Astrocyte of the hippocampus (primary cell): ENCODE measurements at regions not wholly inside any gene's neighbourhood (a gene's known extent, or its start where the extent isn't known, plus 50 kb on each side); places are given as distances from the start of the nearest gene placed in this dataset.
A peak's percentile ranks its signal among the peaks of the same experiment; 100 is the strongest.
"Not testable (repeated sequence)": the region's sequence is repeated elsewhere in the genome, so short reads cannot be mapped to it uniquely, and the experiment has no call there.

Experiments
- DNase-seq: peaks from one replicate; pipeline ENCODE4 v3.0.0; 2011; ENCODE audit warnings: low read depth, low spot score

GRCh38 chr5:26415987-26416779 is 622.2 kb downstream of the CDH9 start:
- DNase-seq = no peak

GRCh38 chr5:26390608-26391007 is 647.8 kb downstream of the CDH9 start:
- DNase-seq = no peak

DNA sequence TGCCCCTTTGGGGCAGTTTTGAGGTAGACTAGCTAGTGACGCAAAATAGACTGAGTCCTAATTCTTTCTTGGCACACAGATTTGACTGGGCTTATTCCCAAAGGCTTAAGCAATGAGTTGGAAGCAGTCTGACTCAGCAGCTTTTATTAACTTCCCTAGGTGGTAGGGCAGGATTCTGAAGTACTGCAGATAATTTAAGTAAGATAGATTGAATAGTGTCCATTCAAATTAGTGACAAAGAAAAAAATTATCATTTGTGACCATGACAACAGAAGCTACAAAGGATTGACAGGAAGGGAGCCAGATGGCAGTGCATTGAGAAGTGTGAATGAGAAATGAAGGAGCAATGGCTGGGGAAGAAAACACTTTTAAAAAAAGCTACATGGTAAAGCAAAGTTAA is 649.4 kb downstream of the CDH9 start:
- peak; percentile 65 for DNase-seq

GRCh38 chr5:26386532-26386931 is 651.9 kb downstream of the CDH9 start:
- no peak for DNase-seq

- DNase-seq = not testable (repeated sequence)
These were observed 673.8 kb downstream of the CDH9 start for GRCh38 chr5:26364624-26365023.

DNA sequence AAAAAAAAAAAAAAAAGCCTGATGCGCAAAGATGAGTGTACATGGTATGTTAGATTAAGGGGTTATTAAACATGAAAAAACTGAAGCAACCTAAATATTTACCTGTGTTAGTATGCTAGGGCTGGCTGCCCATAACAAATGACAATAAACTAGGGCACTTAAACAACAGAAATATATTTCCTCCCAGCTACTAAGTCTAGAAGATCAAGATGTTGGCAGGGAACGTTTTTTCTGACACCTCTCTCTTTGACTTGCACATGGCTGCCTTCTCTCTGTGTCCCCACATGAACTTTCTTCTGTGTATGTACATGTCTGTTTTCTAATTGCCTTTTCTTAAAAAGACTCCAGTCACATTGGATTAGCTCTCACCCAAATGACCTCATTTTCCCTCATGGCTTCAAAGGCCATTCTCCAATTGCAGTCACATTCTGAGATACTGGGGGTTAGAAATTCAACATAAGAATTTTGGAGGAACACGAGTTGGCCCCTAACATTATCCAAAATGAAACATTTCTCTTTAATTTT is 694.5 kb downstream of the CDH9 start:
- DNase-seq = no peak

DNA sequence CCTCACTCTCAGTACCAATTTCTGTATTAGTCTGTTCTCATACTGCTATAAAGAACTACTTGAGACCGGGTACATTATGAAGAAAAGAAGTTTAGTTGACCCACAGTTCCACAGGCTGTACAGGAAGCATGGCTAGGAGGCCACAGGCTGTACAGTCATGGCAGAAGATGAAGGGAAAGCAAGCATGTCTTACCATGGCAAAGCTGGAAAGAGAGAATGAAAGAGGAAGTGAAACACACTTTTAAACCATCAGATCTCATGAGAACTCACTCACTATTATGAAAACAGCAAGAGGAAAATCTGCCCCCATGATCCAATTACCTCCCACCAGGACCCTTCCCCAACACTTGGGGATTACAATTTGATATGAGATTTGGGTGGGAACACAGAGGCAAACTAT is 698.8 kb downstream of the CDH9 start:
- no peak for DNase-seq

- peak; percentile 14 for DNase-seq
These were observed 708.7 kb downstream of the CDH9 start for GRCh38 chr5:26329562-26330189.

GRCh38 chr5:26326153-26326759 is 712.1 kb downstream of the CDH9 start:
- no peak for DNase-seq

GRCh38 chr5:26325432-26325831 is 713.0 kb downstream of the CDH9 start:
- DNase-seq = not testable (repeated sequence)

- not testable (repeated sequence) for DNase-seq
These were observed 714.0 kb downstream of the CDH9 start for GRCh38 chr5:26324273-26324895.

- DNase-seq = no peak
These were observed 714.6 kb downstream of the CDH9 start for GRCh38 chr5:26323794-26324193.

DNA sequence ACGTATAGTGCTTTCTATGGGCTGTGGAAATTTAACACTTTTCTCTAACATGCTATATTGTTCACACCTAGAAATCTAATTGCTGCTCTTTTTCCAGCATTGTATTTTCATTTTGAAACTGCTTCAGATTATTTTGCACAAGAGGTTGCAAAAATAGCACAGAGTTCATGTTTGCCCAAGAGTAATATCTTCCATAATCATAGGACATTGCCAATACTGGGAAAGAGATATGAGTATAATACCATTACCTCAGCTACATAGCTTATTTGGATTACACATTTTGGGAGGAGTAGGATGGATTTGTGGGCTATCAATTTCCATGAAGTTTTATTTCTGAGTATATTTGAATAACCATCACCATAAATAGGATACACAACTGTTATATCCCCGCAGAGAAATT is 717.1 kb downstream of the CDH9 start:
- no peak for DNase-seq

DNA sequence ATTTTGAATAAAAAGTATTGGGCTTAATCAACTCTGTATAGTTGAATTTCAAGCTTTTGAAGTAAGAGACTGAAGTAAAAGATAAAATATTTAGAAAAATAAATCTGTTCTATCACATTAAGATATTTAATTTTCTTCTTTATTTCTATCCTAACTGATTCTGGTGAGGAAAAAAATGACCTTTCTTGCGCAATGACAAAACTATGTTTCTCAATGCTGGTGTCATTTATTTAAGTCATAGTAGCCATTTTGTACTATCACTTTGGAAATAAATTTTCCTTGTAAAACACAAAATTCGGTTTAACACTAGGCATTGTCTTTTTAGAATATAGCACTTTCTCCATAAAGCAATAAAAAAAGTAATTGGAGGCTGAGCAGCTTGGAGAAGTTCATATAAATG is 728.0 kb downstream of the CDH9 start:
- no peak for DNase-seq

GRCh38 chr5:26295541-26295940 is 742.8 kb downstream of the CDH9 start:
- peak; percentile 3 for DNase-seq

GRCh38 chr5:26282190-26282589 is 756.2 kb downstream of the CDH9 start:
- DNase-seq = no peak

GRCh38 chr5:26278078-26278477 is 760.3 kb downstream of the CDH9 start:
- DNase-seq = no peak

DNA sequence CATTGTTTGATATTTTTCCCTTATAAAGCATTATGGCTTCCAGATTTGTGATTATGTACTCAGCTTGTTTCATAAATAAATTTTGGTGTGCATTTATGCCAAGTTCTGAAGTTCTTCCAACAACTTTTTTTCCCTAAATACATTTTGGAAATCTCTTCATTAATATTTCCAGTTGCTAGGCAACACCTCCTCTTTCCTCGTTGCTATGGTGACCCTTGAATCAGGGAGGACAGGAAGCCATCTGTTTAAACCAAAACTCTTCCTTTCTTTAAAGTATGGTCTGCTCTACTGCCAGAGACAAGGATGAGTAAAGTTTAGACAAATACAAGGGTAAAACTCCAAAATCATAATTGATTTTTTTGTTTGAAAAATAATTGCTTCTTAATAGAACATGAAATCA is 779.3 kb downstream of the CDH9 start:
- DNase-seq = no peak

GRCh38 chr5:26245321-26245720 is 793.1 kb downstream of the CDH9 start:
- no peak for DNase-seq

DNA sequence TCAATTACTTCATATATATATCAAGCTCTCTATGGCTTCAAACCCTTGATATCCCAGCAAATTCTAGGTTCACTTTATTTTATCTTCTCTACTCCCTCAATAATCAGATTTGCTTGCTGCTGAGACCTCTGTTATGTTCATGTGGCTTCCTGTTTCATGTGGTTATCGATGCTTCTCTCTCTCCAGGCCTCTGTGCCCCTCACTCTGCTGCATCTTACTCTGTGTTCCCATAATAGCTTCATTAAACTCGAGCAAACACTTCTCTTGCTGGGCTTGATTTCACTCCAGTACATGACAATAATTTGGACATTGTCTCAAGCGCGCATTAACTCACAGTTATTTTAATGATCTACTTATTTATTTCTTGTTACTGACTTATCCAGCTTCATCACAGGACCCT is 798.8 kb downstream of the CDH9 start:
- no peak for DNase-seq

DNA sequence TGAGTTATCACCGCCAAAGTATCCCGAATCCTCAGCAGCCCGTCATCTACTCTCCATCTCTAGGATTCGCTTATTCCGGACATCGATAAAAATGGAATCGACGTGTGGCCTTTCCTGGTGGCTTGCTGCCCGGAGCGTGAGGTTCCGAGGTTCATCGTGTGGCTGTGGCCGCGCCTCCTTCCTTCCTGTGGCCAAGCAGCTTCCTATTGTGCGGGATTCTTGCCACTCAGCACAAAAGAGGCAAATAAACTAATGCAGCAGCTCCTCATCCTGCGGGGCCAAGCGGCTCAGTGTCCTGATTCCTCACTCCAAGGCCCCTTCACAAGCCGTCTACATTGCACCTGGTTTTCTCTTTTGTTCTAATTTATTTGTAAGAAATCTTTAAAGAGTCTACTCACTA is 800.9 kb downstream of the CDH9 start:
- DNase-seq = no peak

GRCh38 chr5:26236936-26237335 is 801.5 kb downstream of the CDH9 start:
- no peak for DNase-seq
